ENCODE measurements at regions not wholly inside any gene's neighbourhood (a gene's known extent, or its start where the extent isn't known, plus 50 kb on each side); places are given as distances from the start of the nearest gene placed in this dataset.

DNA sequence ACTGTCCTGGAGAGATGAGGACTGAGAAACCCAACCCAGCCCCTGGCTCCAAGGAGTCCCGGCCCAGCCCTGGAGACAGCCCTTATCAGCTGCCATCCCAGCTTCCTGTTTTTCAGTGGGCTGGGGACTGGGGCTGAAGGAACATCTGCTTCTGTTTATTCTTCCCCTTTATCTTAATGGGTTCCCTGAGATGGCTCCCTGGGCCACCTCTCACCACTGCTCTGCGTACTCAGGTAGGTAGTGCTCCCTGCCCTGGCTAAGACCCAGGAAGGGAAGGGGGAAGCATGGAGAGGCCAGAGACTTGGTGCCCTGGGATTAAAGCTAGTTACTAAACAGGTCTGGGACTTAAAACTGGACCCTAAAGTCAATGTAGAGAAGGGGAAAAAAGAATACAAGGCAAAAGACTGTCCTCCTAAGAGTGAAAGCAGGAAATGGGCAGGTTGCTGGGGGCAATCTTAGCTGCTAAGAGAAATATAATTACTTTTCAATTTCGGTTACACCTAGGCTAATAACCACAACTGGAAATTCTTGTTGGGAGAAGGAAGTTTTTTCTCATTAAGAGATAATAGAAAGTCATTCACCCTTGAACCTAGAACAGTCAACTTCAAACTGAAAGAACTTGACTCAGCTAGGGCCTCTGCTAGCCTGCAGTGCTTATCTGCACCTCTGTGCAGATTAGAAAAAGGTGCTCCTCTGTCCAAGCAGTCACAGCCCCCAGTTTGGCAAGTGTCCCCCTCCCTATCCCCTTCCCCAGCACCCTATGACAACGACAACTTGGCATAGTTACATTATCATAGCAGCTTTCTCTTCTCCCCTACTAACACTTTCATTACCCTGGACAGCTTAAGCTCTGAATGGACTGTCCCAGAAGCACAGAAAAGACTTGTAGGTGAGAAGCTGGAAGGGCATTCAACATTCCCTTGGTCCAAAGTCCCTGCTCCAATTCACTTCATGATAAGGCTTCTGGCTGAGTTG lies 65.6 kb upstream of the KDM7A start:
- no peak for DNase-seq (ENCODE audit: low read depth)

DNA sequence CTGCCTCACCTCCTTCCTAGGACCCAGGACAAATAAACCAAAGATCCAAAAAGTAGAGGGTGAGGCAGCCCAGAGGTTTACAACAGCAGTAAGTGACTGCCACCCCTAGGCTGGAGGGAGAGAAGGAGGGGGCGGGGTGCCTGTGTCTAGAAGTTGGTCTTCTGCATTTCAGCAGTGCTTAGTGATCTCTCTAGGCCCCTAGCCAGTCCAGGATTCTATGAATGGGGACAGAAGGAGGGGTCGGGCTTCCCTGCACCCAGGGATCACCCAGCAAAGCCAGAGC lies 62.8 kb upstream of the KDM7A start:
- DNase-seq (ENCODE audit: low read depth), result no peak

DNA sequence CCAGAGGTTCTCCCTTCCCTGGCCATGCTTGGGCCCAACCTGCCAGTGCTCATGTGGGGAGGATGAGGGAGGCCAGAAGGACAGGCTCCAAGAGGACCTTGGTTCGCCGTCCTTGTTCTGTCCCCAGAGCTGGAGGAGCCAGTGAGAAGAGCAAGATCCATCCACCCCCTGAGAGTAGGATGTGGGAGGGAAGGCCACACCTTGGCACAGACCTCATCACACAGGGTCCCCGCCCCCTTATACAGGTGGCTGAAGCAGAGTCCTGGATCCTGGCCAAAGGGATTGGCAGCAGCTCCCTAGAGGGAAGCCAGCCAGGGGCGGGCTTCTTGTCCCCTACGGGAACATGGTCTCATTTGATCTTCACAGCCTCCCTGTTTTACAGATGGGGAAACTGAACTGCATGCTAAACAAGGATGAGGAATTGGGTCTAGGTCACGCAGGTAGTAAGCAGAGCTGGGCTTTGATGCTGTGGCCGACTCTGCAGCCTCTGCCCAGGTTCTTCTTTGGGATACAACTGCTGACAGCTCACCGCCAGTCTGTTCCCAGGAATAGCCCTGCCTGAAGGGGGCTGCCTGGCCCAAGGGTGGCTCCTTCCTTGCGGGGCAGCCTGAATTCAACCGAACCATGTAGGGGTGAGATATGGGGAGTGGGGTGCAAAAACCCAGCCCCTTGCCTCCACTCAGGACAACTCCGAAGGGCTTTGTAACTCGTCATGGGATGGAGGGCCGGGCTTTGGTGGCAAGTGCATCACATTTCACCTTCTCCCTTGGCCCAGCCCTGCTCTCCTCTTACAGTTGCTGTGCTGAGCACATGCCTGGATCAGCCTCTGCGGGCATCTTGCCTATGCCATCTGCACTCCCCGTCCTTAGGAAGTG lies 62.2 kb upstream of the KDM7A start:
- peak; percentile 22 for DNase-seq (ENCODE audit: low read depth)

DNA sequence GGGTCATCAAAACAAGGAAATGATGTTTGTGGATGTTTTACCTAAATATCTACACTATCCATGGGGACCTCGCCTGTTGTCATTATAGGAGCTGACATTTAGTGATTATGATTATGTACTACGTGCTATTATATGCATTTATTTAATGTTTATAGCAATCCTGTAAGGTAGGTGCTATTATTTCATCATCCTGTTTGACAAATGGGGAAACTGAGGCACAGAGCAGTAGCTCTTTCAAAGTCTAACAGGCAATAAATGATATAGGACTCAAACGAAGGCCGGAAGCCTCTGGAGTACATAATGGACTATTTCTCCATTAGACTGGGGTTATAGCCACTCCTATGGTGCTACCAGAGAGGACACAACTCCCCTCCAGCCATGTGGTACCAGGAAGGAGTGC lies 60.6 kb upstream of the KDM7A start:
- no peak for DNase-seq (ENCODE audit: low read depth)

DNA sequence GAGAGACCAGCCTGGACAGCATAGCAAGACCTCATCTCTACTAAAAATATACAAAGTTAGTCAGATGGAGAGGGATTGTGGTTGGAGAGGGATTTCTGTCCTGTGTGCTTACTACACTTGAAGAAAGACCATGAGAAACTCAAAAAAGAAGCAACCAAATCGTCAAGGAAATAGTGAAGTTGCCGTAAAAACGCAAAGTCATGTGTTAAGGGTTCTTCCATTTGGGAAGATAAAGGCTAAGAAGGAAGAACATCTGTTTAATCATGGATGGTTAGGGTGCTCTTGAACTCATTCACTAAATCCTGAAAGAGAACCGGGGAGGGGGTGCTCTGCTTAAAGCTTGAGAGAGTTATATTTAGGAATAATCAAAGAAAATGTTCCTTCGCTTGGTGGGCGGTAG lies 59.8 kb upstream of the KDM7A start:
- no peak for DNase-seq (ENCODE audit: low read depth)

DNA sequence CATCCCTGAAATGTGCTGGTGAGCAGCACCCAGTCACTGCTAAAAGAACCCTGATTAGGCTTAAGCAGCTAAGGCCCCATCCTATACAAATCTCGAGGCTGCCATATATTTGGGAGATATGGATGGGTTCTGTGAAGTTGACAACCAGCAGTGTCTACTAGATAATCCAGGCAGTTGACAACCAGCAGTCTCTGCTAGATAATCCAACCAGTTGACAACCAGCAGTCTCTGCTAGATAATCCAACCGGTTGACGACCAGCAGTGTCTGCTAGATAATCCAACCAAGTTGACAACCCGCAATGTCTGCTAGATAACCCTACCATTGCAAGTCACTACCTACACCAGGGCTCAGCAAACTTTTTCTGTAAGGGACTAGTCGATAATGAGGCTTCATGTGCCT lies 58.3 kb upstream of the KDM7A start:
- DNase-seq (ENCODE audit: low read depth), result no peak

DNA sequence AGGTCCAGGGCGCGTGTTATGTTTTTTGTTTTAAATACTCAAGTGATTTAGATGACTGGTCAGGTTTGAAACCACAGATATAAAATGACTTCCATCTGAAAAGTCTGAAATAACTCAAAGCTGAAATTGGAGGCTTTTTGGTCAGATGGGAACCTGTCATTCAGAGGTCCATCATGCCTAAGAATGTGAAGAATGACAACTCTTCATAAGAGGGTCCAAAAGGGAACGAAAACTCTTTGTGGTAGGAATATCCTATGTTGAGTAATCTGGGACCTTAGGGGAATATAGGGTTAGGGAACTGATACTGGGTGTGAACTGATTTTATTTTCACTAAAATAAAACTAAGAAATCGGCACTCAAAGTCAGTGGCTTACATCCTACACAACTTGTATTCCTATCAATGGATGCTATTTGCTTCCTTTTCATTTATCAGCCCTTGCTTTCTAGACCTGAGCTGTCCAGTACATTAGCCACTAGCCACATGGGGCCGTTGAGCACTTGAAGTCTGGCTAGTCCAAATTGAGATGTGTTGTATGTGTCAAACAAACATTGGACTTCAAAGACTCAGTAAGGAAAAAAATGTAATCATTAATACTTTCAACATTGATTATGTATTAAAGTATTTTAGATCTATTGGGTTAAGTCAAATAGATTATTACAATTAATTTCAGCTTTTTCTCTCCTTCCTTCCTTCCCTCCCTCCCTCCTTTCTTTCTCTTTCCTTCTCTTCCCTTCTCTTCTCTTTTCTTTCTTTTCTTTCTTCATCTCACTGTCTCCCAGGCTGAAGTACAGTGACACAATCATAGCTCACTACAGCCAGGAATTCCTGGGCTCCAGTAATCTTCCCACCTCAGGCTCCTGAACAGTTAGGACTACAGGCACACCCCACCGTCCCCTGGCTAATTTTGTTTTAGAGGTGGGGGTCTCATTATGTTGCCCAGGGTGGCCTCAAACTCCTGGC lies 56.5 kb upstream of the KDM7A start:
- DNase-seq (ENCODE audit: low read depth), result no peak

DNA sequence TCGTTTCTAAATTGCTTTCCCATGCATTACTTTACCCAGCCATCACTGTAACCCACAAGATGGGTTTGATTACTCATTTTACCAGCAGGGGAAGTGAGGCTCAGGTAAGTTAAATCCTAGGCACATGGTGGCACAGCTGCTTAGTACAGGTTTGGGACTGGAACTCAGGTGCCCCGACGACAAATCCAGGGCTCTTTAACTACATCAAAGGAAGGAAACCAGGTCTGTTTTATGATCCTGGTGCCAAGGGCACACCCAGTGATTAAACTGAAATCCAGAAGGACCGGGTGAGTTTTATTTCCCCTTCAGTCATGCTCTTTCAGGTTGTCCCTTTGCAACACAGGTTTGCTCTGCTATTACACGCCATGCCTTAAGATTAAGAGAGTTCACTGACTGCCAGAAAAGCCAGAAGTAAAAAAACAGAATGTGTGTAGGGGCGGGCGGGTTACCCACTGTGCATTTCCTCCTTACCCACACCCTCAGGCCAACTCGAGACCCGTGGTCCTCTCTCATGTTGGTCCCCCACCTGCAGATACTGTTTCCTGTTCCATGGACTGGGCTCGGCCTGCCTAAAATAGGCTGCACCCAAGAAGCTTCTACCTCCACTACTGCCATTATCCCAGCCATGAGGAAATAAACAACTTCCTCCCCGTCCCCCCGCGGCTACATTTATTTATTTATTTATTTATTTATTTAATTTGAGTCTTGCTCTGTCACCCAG lies 55.1 kb upstream of the KDM7A start:
- no peak for DNase-seq (ENCODE audit: low read depth)

GRCh38 chr7:140230861-140231770 lies 54.3 kb upstream of the KDM7A start:
- peak; percentile 23 for DNase-seq (ENCODE audit: low read depth)

DNA sequence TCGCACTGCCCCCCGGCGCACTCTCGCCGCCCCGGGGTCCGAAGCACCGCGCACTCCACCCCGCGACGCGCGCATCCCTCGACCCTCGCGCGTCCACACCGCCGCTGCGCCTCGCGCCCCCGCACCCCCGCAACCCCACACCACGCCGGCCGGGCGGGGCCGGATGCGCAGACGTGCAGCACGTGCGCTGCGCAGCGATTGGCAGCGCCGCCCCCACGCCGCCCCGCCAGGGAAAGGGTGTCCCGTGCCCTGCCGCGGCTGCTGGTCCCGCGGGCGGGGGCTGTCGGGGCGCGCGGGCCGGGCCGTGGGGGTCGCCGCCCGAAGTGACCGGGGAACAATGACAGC lies 53.7 kb upstream of the KDM7A start:
- no peak for DNase-seq (ENCODE audit: low read depth)

DNA sequence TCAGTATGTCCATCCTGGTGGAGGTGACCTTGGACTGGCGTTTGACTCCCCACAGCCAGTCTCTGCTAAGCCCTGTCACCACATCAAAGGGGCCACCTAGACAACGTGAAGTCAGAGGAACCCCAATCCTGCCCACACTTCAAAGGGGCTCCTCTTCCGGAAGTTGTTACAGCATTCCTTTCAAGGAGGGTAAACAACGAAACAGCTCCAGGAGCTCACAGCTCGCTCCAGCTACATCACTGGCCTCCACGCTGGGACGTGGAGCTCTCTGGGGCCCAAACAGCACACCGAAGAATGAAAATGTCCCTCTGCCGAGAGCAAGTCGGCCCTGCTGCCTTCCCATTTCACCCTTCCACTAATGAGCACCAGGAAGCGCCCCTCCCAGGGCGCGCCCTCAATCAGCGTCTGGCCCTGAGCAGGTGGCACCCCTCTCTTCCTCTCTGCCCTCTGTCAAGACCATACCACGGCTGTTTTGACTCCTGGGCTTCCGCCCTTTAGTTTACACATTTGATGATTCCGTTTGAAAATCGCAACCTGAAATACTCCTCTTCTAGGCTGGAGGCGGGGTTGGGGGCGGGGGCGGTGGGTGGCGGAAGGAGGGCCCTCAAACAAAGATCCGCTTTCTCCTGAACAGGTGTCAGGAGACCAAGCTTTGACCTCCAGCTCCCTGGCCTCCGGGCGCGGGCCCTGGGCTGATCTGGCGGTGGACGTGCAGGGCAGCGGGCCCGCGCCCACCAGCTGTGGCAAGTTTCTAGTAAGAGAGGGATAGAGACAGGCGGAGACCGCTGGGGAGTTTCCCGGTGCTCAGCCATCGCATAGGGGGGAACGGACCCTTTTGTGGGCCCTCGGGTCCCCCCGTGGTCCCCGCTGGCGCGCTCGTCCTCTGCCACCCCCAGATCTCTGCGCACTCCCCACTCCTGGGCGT lies 53.1 kb upstream of the KDM7A start:
- DNase-seq (ENCODE audit: low read depth), result no peak

DNA sequence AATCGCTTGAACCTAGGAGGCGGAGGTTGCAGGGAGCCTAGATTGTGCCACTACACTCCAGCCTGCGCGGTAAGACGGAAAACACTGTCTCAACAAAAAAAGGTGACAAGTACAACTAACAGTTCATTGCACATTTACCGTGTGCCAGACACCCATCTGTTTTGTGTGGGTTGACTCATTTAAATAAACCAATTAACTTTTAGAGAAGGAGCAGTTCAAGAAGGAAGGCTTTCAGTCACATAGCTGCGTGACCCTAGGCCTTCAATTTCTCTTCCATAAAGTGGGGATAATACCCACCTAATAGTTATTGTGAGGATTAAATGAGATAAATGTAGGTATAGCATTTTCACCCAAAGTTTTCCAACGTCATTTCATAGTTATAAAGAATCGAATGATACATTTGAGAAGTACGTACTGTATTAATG lies 52.3 kb upstream of the KDM7A start:
- no peak for DNase-seq (ENCODE audit: low read depth)

Data from myocyte (in vitro differentiated cells).